ENCODE measurements at regions not wholly inside any gene's neighbourhood (a gene's known extent, or its start where the extent isn't known, plus 50 kb on each side); places are given as distances from the start of the nearest gene placed in this dataset.

GRCh38 chr1:194919146-194919545 lies 1689.1 kb downstream of the KCNT2 start:
- Histone ChIP-seq H3K9ac (ENCODE audit: low read depth, low read length, poor library complexity, severe bottlenecking) (no peak overlapping the region), H3K4me1 (ENCODE audit: insufficient read depth, low read length, poor library complexity, severe bottlenecking) (no peaks in the 10 kb centered on the region), H4K20me1 (ENCODE audit: insufficient read depth, low read length, poor library complexity, severe bottlenecking) (no peaks in the 10 kb centered on the region), H2AFZ (ENCODE audit: low read length) (no peak overlapping the region), H3K9me3 (ENCODE audit: insufficient read depth, low read depth, low read length) (no peaks in the 10 kb centered on the region), H3K27me3 (ENCODE audit: insufficient read depth, low read length, poor library complexity, severe bottlenecking) (no peaks in the 10 kb centered on the region), H3K79me2 (ENCODE audit: insufficient read depth, low read length) (no peaks in the 10 kb centered on the region), H3K36me3 (ENCODE audit: insufficient read depth, low read length) (no peaks in the 10 kb centered on the region), H3F3A (ENCODE audit: low read depth) (no peaks in the 10 kb centered on the region), H3K9me2 (replicated peaks; ENCODE audit: low read depth, low read length) (no peaks in the 10 kb centered on the region), H3K4me2 (ENCODE audit: low read depth, low read length, poor library complexity, severe bottlenecking) (no peak overlapping the region), H3K4me3 (ENCODE audit: low read length, poor library complexity, severe bottlenecking) (no peak overlapping the region)
- TF ChIP-seq, protein P1, sequence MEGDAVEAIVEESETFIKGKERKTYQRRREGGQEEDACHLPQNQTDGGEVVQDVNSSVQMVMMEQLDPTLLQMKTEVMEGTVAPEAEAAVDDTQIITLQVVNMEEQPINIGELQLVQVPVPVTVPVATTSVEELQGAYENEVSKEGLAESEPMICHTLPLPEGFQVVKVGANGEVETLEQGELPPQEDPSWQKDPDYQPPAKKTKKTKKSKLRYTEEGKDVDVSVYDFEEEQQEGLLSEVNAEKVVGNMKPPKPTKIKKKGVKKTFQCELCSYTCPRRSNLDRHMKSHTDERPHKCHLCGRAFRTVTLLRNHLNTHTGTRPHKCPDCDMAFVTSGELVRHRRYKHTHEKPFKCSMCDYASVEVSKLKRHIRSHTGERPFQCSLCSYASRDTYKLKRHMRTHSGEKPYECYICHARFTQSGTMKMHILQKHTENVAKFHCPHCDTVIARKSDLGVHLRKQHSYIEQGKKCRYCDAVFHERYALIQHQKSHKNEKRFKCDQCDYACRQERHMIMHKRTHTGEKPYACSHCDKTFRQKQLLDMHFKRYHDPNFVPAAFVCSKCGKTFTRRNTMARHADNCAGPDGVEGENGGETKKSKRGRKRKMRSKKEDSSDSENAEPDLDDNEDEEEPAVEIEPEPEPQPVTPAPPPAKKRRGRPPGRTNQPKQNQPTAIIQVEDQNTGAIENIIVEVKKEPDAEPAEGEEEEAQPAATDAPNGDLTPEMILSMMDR (conservative IDR thresholded peaks at IDR 0.05; ENCODE audit: low read length) = no peak
- TF ChIP-seq EZH2phosphoT487 (IDR thresholded peaks at IDR 0.05; ENCODE audit: borderline replicate concordance) = no peak

DNA sequence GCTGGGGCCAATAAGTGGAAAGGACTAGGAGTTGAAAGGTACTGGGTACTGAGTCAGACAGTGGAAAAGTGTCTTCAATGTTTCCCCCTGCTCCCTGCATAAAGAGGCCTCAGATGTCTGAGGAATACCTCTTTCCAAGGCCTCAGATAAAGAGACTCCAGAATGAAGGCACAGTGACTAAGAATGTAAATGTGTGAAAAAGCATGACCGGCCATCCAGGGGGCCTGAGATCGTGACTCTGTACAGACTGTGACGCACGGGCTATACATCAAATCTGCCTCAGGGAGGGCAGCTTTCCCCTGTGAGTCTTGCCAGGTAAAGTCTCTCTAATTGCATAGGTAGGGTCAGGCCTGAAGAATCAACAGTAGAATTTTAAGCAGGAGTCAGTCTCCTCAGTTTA lies 1690.5 kb downstream of the KCNT2 start:
- Histone ChIP-seq H4K20me1 (ENCODE audit: insufficient read depth, low read length, poor library complexity, severe bottlenecking) (no peaks in the 10 kb centered on the region), H3K27me3 (ENCODE audit: insufficient read depth, low read length, poor library complexity, severe bottlenecking) (no peaks in the 10 kb centered on the region), H3K79me2 (ENCODE audit: insufficient read depth, low read length) (no peaks in the 10 kb centered on the region), H3K4me3 (ENCODE audit: low read length, poor library complexity, severe bottlenecking) (no peak overlapping the region), H3F3A (ENCODE audit: low read depth) (no peaks in the 10 kb centered on the region), H3K9me2 (replicated peaks; ENCODE audit: low read depth, low read length) (no peaks in the 10 kb centered on the region), H3K36me3 (ENCODE audit: insufficient read depth, low read length) (no peaks in the 10 kb centered on the region), H3K9me3 (ENCODE audit: insufficient read depth, low read depth, low read length) (no peaks in the 10 kb centered on the region), H2AFZ (ENCODE audit: low read length) (no peak overlapping the region), H3K4me2 (ENCODE audit: low read depth, low read length, poor library complexity, severe bottlenecking) (no peak overlapping the region), H3K9ac (ENCODE audit: low read depth, low read length, poor library complexity, severe bottlenecking) (no peak overlapping the region), H3K4me1 (ENCODE audit: insufficient read depth, low read length, poor library complexity, severe bottlenecking) (no peaks in the 10 kb centered on the region)
- TF ChIP-seq EZH2phosphoT487 (IDR thresholded peaks at IDR 0.05; ENCODE audit: borderline replicate concordance) = no peak
- TF ChIP-seq, protein P1 (conservative IDR thresholded peaks at IDR 0.05; ENCODE audit: low read length) = no peak

DNA sequence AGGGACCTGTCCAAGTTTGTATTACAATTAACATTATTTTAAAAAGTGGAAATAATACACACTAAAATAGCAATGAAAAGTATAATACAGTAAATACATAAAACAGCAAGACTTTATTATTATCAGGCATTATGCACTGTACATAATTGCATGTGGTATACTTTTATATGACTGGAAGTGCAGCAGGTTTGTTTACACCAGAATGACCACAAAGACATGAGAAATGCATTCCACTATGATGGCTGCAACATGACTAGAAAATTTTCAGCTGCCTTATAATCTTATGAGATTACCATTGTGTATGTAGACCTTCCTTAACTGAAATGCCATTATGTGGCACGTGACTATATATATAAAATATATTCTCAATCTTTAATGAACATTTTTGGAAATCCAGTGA lies 1699.6 kb downstream of the KCNT2 start:
- no peaks in the 10 kb centered on the region for H3K27me3 ChIP-seq (ENCODE audit: insufficient read depth, low read length, poor library complexity, severe bottlenecking)
- H4K20me1 ChIP-seq (ENCODE audit: insufficient read depth, low read length, poor library complexity, severe bottlenecking) = no peaks in the 10 kb centered on the region
- no peaks in the 10 kb centered on the region for H3K79me2 ChIP-seq (ENCODE audit: insufficient read depth, low read length)
- H3K36me3 ChIP-seq (ENCODE audit: insufficient read depth, low read length) = no peaks in the 10 kb centered on the region
- H3K4me1 ChIP-seq (ENCODE audit: insufficient read depth, low read length, poor library complexity, severe bottlenecking) = no peaks in the 10 kb centered on the region
- H3K4me3 ChIP-seq (ENCODE audit: low read length, poor library complexity, severe bottlenecking) = no peak overlapping the region
- H2AFZ ChIP-seq (ENCODE audit: low read length) = no peak overlapping the region
- no peaks in the 10 kb centered on the region for H3K9me3 ChIP-seq (ENCODE audit: insufficient read depth, low read depth, low read length)
- H3K9me2 ChIP-seq (replicated peaks; ENCODE audit: low read depth, low read length) = no peaks in the 10 kb centered on the region
- no peak overlapping the region for H3K9ac ChIP-seq (ENCODE audit: low read depth, low read length, poor library complexity, severe bottlenecking)
- H3K4me2 ChIP-seq (ENCODE audit: low read depth, low read length, poor library complexity, severe bottlenecking) = no peak overlapping the region
- no peak for TF ChIP-seq EZH2phosphoT487 (IDR thresholded peaks at IDR 0.05; ENCODE audit: borderline replicate concordance)
- TF ChIP-seq, protein P1 (conservative IDR thresholded peaks at IDR 0.05; ENCODE audit: low read length) = no peak
- no peaks in the 10 kb centered on the region for H3F3A ChIP-seq (ENCODE audit: low read depth)

All from Loucy (cell line).